ENCODE measurements at regions not wholly inside any gene's neighbourhood (a gene's known extent, or its start where the extent isn't known, plus 50 kb on each side); places are given as distances from the start of the nearest gene placed in this dataset.
"Not testable (repeated sequence)": the region's sequence is repeated elsewhere in the genome, so short reads cannot be mapped to it uniquely, and the experiment has no call there.

DNA sequence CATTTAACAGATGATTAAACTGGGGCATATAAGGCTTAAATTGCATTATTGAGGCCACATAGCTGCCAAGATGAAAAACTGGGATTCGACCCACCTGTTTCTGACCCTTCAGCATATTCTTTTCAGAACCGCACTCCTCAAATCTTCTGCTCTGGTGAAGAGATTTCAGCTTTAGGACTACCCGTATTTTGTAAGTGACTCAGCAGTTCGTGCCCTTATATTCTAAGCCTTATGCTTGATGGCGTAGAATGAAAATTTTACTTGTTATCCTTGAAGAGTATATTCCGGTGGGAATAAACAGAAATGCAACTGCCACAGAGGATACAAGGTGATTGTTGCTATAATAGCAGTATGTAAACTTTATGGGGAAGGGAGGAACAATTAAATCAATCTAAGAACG lies 657.1 kb downstream of the DOK5 start:
- Histone ChIP-seq H3K4me2 (ENCODE audit: low read length, poor library complexity, severe bottlenecking) (no peak overlapping the region), H4K8ac (ENCODE audit: low read length) (no peak overlapping the region), H2AFZ (ENCODE audit: low read depth, low read length) (no peak overlapping the region), H3K79me1 (replicated peaks; ENCODE audit: low read length, poor library complexity, severe bottlenecking) (no peaks in the 10 kb centered on the region), H2BK5ac (ENCODE audit: low read depth, low read length, poor library complexity, severe bottlenecking) (no peak overlapping the region), H3K4ac (ENCODE audit: low read depth in 1 of 2, low read length in 2 of 2) (no peak overlapping the region), H2BK15ac (ENCODE audit: low read depth, poor library complexity, severe bottlenecking) (no peak overlapping the region), H4K91ac (ENCODE audit: low read length) (no peak overlapping the region), H3K27ac (ENCODE audit: low read length, poor library complexity, severe bottlenecking) (no peak overlapping the region), H2BK12ac (ENCODE audit: low read length in 2 of 2) (no peak overlapping the region), H3K9me3 (ENCODE audit: control insufficient read depth, low read length) (no peaks in the 10 kb centered on the region), H3K36me3 (ENCODE audit: control insufficient read depth in 1 of 2, insufficient read depth in 2 of 2, low read depth in 1 of 2, low read length in 2 of 2) (no peaks in the 10 kb centered on the region), H3K27me3 (ENCODE audit: control insufficient read depth in 1 of 2, insufficient read depth in 1 of 2, low read length in 2 of 2) (no peaks in the 10 kb centered on the region), H3K4me3 (ENCODE audit: insufficient read depth in 1 of 2, low read depth in 1 of 2, low read length in 2 of 2) (no peak overlapping the region), H3K9ac (ENCODE audit: low read length) (no peak overlapping the region), H2BK120ac (ENCODE audit: low read depth, low read length) (no peak overlapping the region), H3K23ac (ENCODE audit: low read length in 2 of 2) (no peak overlapping the region), H3K18ac (ENCODE audit: low read depth in 1 of 2, low read length in 2 of 2) (no peak overlapping the region), H3K4me1 (ENCODE audit: control insufficient read depth, insufficient read depth, low read depth, low read length) (no peaks in the 10 kb centered on the region), H3K14ac (ENCODE audit: low read length in 2 of 2) (no peak overlapping the region), H2AK5ac (ENCODE audit: low read length, severe bottlenecking) (no peak overlapping the region)
- DNase-seq, result no peak
- WGBS, result 75% methylated on average over 7 of the region's 7 CpGs

GRCh38 chr20:55117577-55117976 lies 642.2 kb downstream of the DOK5 start:
- H3K4ac ChIP-seq (ENCODE audit: low read depth in 1 of 2, low read length in 2 of 2); DNase-seq; H2BK15ac ChIP-seq (ENCODE audit: low read depth, poor library complexity, severe bottlenecking); H3K14ac ChIP-seq (ENCODE audit: low read length in 2 of 2); H4K91ac ChIP-seq (ENCODE audit: low read length); H2AFZ ChIP-seq (ENCODE audit: low read depth, low read length); H3K79me1 ChIP-seq (replicated peaks; ENCODE audit: low read length, poor library complexity, severe bottlenecking); H3K9ac ChIP-seq (ENCODE audit: low read length); H3K27me3 ChIP-seq (ENCODE audit: control insufficient read depth in 1 of 2, insufficient read depth in 1 of 2, low read length in 2 of 2); H3K4me2 ChIP-seq (ENCODE audit: low read length, poor library complexity, severe bottlenecking); H3K4me1 ChIP-seq (ENCODE audit: control insufficient read depth, insufficient read depth, low read depth, low read length); H3K9me3 ChIP-seq (ENCODE audit: control insufficient read depth, low read length); H2AK5ac ChIP-seq (ENCODE audit: low read length, severe bottlenecking); H2BK5ac ChIP-seq (ENCODE audit: low read depth, low read length, poor library complexity, severe bottlenecking); H3K4me3 ChIP-seq (ENCODE audit: insufficient read depth in 1 of 2, low read depth in 1 of 2, low read length in 2 of 2); H2BK12ac ChIP-seq (ENCODE audit: low read length in 2 of 2); H4K8ac ChIP-seq (ENCODE audit: low read length); H3K36me3 ChIP-seq (ENCODE audit: control insufficient read depth in 1 of 2, insufficient read depth in 2 of 2, low read depth in 1 of 2, low read length in 2 of 2); H3K18ac ChIP-seq (ENCODE audit: low read depth in 1 of 2, low read length in 2 of 2); H2BK120ac ChIP-seq (ENCODE audit: low read depth, low read length); H3K23ac ChIP-seq (ENCODE audit: low read length in 2 of 2): not testable (repeated sequence)
- H3K27ac ChIP-seq (ENCODE audit: low read length, poor library complexity, severe bottlenecking), result peak overlapping the region; percentile 48
- WGBS, result 51% methylated on average over 4 of the region's 4 CpGs

DNA sequence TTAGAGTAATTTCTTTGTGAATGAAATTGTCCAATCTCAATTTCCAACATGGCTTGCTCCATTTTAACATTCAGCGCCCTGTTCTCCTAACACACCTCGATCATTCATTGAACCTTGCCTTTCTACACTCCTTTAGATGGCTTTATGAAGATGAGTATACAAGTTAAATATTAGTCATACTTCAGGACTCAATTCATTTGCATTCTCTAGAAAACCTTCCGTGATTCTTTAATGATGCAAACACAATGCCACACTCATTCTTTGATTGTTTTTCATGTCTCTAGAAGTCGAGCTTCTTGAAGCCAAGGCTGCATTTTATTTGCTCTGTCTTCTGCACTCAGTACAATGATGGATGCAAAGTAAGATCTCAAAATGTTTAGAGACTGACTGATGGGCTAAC lies 641.2 kb downstream of the DOK5 start:
- H3K23ac ChIP-seq (ENCODE audit: low read length in 2 of 2), result no peak overlapping the region

DNA sequence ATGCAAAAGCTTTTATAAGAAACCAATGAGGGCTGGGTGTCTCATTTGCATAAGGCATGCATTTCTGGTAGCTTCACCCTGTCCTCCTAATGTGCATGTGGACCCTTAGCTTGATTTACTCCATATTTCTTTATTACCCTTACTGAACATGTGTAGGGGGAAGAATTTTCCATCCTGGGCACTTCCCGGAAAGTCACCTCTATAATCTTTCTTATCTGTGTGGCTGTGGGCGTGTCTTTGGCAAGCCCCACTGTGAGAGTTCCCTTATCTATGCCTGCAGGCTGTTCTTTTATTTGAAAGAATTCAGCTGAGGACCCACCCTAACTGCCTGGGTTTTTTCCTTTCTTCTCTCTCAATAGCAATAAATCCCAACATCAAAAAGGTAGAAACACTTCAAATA lies 627.8 kb downstream of the DOK5 start:
- H2AFZ ChIP-seq (ENCODE audit: low read depth, low read length), result no peak overlapping the region
- no peak overlapping the region for H3K4ac ChIP-seq (ENCODE audit: low read depth in 1 of 2, low read length in 2 of 2)
- no peak overlapping the region for H3K4me2 ChIP-seq (ENCODE audit: low read length, poor library complexity, severe bottlenecking)
- H4K91ac ChIP-seq (ENCODE audit: low read length), result no peak overlapping the region
- H3K79me1 ChIP-seq (replicated peaks; ENCODE audit: low read length, poor library complexity, severe bottlenecking), result no peaks in the 10 kb centered on the region
- H3K23ac ChIP-seq (ENCODE audit: low read length in 2 of 2), result no peak overlapping the region
- H3K27me3 ChIP-seq (ENCODE audit: control insufficient read depth in 1 of 2, insufficient read depth in 1 of 2, low read length in 2 of 2), result no peaks in the 10 kb centered on the region
- no peak overlapping the region for H3K27ac ChIP-seq (ENCODE audit: low read length, poor library complexity, severe bottlenecking)
- H3K36me3 ChIP-seq (ENCODE audit: control insufficient read depth in 1 of 2, insufficient read depth in 2 of 2, low read depth in 1 of 2, low read length in 2 of 2), result no peaks in the 10 kb centered on the region
- no peak overlapping the region for H2BK5ac ChIP-seq (ENCODE audit: low read depth, low read length, poor library complexity, severe bottlenecking)
- no peak overlapping the region for H3K9ac ChIP-seq (ENCODE audit: low read length)
- H3K4me1 ChIP-seq (ENCODE audit: control insufficient read depth, insufficient read depth, low read depth, low read length), result no peaks in the 10 kb centered on the region
- no peak overlapping the region for H2BK12ac ChIP-seq (ENCODE audit: low read length in 2 of 2)
- H3K4me3 ChIP-seq (ENCODE audit: insufficient read depth in 1 of 2, low read depth in 1 of 2, low read length in 2 of 2), result no peak overlapping the region
- H3K14ac ChIP-seq (ENCODE audit: low read length in 2 of 2), result no peak overlapping the region
- no peak for DNase-seq
- WGBS, result 53% methylated on average over 2 of the region's 2 CpGs
- H2BK120ac ChIP-seq (ENCODE audit: low read depth, low read length), result no peak overlapping the region
- H3K9me3 ChIP-seq (ENCODE audit: control insufficient read depth, low read length), result no peaks in the 10 kb centered on the region
- no peak overlapping the region for H2AK5ac ChIP-seq (ENCODE audit: low read length, severe bottlenecking)
- no peak overlapping the region for H3K18ac ChIP-seq (ENCODE audit: low read depth in 1 of 2, low read length in 2 of 2)
- no peak overlapping the region for H2BK15ac ChIP-seq (ENCODE audit: low read depth, poor library complexity, severe bottlenecking)
- H4K8ac ChIP-seq (ENCODE audit: low read length), result no peak overlapping the region

More for the DNA sequence above, 641.2 kb downstream of the DOK5 start:
- no peak overlapping the region for H3K14ac ChIP-seq (ENCODE audit: low read length in 2 of 2)
- H2AFZ ChIP-seq (ENCODE audit: low read depth, low read length), result no peak overlapping the region
- H4K91ac ChIP-seq (ENCODE audit: low read length), result no peak overlapping the region
- no peak overlapping the region for H3K18ac ChIP-seq (ENCODE audit: low read depth in 1 of 2, low read length in 2 of 2)
- H2BK15ac ChIP-seq (ENCODE audit: low read depth, poor library complexity, severe bottlenecking), result no peak overlapping the region
- H2AK5ac ChIP-seq (ENCODE audit: low read length, severe bottlenecking), result no peak overlapping the region
- 72% methylated on average over 4 of the region's 4 CpGs for WGBS
- H3K79me1 ChIP-seq (replicated peaks; ENCODE audit: low read length, poor library complexity, severe bottlenecking), result no peaks in the 10 kb centered on the region
- H2BK5ac ChIP-seq (ENCODE audit: low read depth, low read length, poor library complexity, severe bottlenecking), result no peak overlapping the region
- no peaks in the 10 kb centered on the region for H3K4me1 ChIP-seq (ENCODE audit: control insufficient read depth, insufficient read depth, low read depth, low read length)
- no peak overlapping the region for H3K4me3 ChIP-seq (ENCODE audit: insufficient read depth in 1 of 2, low read depth in 1 of 2, low read length in 2 of 2)
- H3K4me2 ChIP-seq (ENCODE audit: low read length, poor library complexity, severe bottlenecking), result no peak overlapping the region
- H3K27me3 ChIP-seq (ENCODE audit: control insufficient read depth in 1 of 2, insufficient read depth in 1 of 2, low read length in 2 of 2), result no peaks in the 10 kb centered on the region
- H2BK120ac ChIP-seq (ENCODE audit: low read depth, low read length), result no peak overlapping the region
- no peak overlapping the region for H3K27ac ChIP-seq (ENCODE audit: low read length, poor library complexity, severe bottlenecking)
- H4K8ac ChIP-seq (ENCODE audit: low read length), result no peak overlapping the region
- no peak overlapping the region for H3K4ac ChIP-seq (ENCODE audit: low read depth in 1 of 2, low read length in 2 of 2)
- H3K9ac ChIP-seq (ENCODE audit: low read length), result no peak overlapping the region
- no peaks in the 10 kb centered on the region for H3K9me3 ChIP-seq (ENCODE audit: control insufficient read depth, low read length)
- no peak for DNase-seq
- H3K36me3 ChIP-seq (ENCODE audit: control insufficient read depth in 1 of 2, insufficient read depth in 2 of 2, low read depth in 1 of 2, low read length in 2 of 2), result no peaks in the 10 kb centered on the region
- H2BK12ac ChIP-seq (ENCODE audit: low read length in 2 of 2), result no peak overlapping the region

Data from mesenchymal stem cell (in vitro differentiated cells and primary cell).